NCI-H524 treated with DMSO at 0.1 percent for 48 hours (cell line): ENCODE measurements at regions not wholly inside any gene's neighbourhood (a gene's known extent, or its start where the extent isn't known, plus 50 kb on each side); places are given as distances from the start of the nearest gene placed in this dataset.
"Not testable (repeated sequence)": the region's sequence is repeated elsewhere in the genome, so short reads cannot be mapped to it uniquely, and the experiment has no call there.

Experiments
- DNase-seq: peaks from one replicate; lab custom pipeline; 2025; lab: John Stamatoyannopoulos, UW

- DNase-seq: no peak
Observed at GRCh38 chr7:35909870-35910357, 109.1 kb downstream of the SEPTIN7 start.

- not testable (repeated sequence) for DNase-seq
Observed at GRCh38 chr7:35910621-35911020, 109.8 kb downstream of the SEPTIN7 start.

- not testable (repeated sequence) for DNase-seq
Observed at GRCh38 chr7:35913350-35913749, 112.5 kb downstream of the SEPTIN7 start.

- DNase-seq: not testable (repeated sequence)
Observed at GRCh38 chr7:35914214-35914613, 113.4 kb downstream of the SEPTIN7 start.

- not testable (repeated sequence) for DNase-seq
Observed at GRCh38 chr7:35915247-35915955, 114.5 kb downstream of the SEPTIN7 start.

GRCh38 chr7:35918217-35918616 is 117.4 kb downstream of the SEPTIN7 start:
- DNase-seq: not testable (repeated sequence)

GRCh38 chr7:35919607-35920006 is 118.8 kb downstream of the SEPTIN7 start:
- DNase-seq: not testable (repeated sequence)

- not testable (repeated sequence) for DNase-seq
Observed at GRCh38 chr7:35921338-35921737, 120.5 kb downstream of the SEPTIN7 start.

- DNase-seq: not testable (repeated sequence)
Observed at GRCh38 chr7:35924668-35925067, 123.8 kb downstream of the SEPTIN7 start.

- DNase-seq: not testable (repeated sequence)
Observed at GRCh38 chr7:35926966-35927365, 126.1 kb downstream of the SEPTIN7 start.

GRCh38 chr7:35931134-35931533 is 130.3 kb downstream of the SEPTIN7 start:
- DNase-seq: not testable (repeated sequence)

- not testable (repeated sequence) for DNase-seq
Observed at GRCh38 chr7:35931551-35931950, 130.7 kb downstream of the SEPTIN7 start.

- not testable (repeated sequence) for DNase-seq
Observed at GRCh38 chr7:35940695-35941094, 139.8 kb downstream of the SEPTIN7 start.

GRCh38 chr7:35945621-35946020 is 144.8 kb downstream of the SEPTIN7 start:
- not testable (repeated sequence) for DNase-seq

GRCh38 chr7:35955735-35956134 is 154.9 kb downstream of the SEPTIN7 start:
- DNase-seq: not testable (repeated sequence)

GRCh38 chr7:35956988-35957387 is 156.1 kb downstream of the SEPTIN7 start:
- not testable (repeated sequence) for DNase-seq

- not testable (repeated sequence) for DNase-seq
Observed at GRCh38 chr7:35961260-35961659, 160.4 kb downstream of the SEPTIN7 start.

- DNase-seq: not testable (repeated sequence)
Observed at GRCh38 chr7:35962607-35963006, 161.8 kb downstream of the SEPTIN7 start.

GRCh38 chr7:35967366-35968139 is 166.7 kb downstream of the SEPTIN7 start:
- no peak for DNase-seq

GRCh38 chr7:35968140-35968940 is 167.5 kb downstream of the SEPTIN7 start:
- no peak for DNase-seq

- no peak for DNase-seq
Observed at GRCh38 chr7:35969066-35969465, 168.2 kb downstream of the SEPTIN7 start.

- no peak for DNase-seq
Observed at GRCh38 chr7:35970458-35970857, 169.6 kb downstream of the SEPTIN7 start.
